ENCODE measurements at regions not wholly inside any gene's neighbourhood (a gene's known extent, or its start where the extent isn't known, plus 50 kb on each side); places are given as distances from the start of the nearest gene placed in this dataset.
"Not testable (repeated sequence)": the region's sequence is repeated elsewhere in the genome, so short reads cannot be mapped to it uniquely, and the experiment has no call there.

- no peak for DNase-seq (ENCODE audit: low spot score)
Observed at GRCh38 chr10:83736008-83736407, 403.3 kb upstream of the GHITM start.

- DNase-seq (ENCODE audit: low spot score): no peak
Observed at GRCh38 chr10:83750604-83751003, 388.7 kb upstream of the GHITM start.

GRCh38 chr10:83753490-83753889 lies 385.8 kb upstream of the GHITM start:
- no peak for DNase-seq (ENCODE audit: low spot score)

- no peak for DNase-seq (ENCODE audit: low spot score)
Observed at GRCh38 chr10:83754857-83755256, 384.5 kb upstream of the GHITM start.

GRCh38 chr10:83760142-83760541 lies 379.2 kb upstream of the GHITM start:
- no peak for DNase-seq (ENCODE audit: low spot score)

- DNase-seq (ENCODE audit: low spot score): peak; percentile 75
Observed at GRCh38 chr10:83764666-83765065, 374.6 kb upstream of the GHITM start.

GRCh38 chr10:83765731-83766130 lies 373.6 kb upstream of the GHITM start:
- DNase-seq (ENCODE audit: low spot score): no peak

- peak; percentile 35 for DNase-seq (ENCODE audit: low spot score)
Observed at GRCh38 chr10:83769281-83769820, 370.0 kb upstream of the GHITM start.

GRCh38 chr10:83786701-83787100 lies 352.6 kb upstream of the GHITM start:
- DNase-seq (ENCODE audit: low spot score): not testable (repeated sequence)

- DNase-seq (ENCODE audit: low spot score): no peak
Observed at GRCh38 chr10:83801983-83802382, 337.3 kb upstream of the GHITM start.

- no peak for DNase-seq (ENCODE audit: low spot score)
Observed at GRCh38 chr10:83806717-83807116, 332.6 kb upstream of the GHITM start.

GRCh38 chr10:83809001-83809400 lies 330.3 kb upstream of the GHITM start:
- no peak for DNase-seq (ENCODE audit: low spot score)

GRCh38 chr10:83816942-83817341 lies 322.4 kb upstream of the GHITM start:
- DNase-seq (ENCODE audit: low spot score): no peak

GRCh38 chr10:83817797-83818196 lies 321.5 kb upstream of the GHITM start:
- DNase-seq (ENCODE audit: low spot score): no peak

- no peak for DNase-seq (ENCODE audit: low spot score)
Observed at GRCh38 chr10:83819609-83820008, 319.7 kb upstream of the GHITM start.

- no peak for DNase-seq (ENCODE audit: low spot score)
Observed at GRCh38 chr10:83820033-83820432, 319.3 kb upstream of the GHITM start.

GRCh38 chr10:83824099-83824498 lies 315.2 kb upstream of the GHITM start:
- DNase-seq (ENCODE audit: low spot score): no peak

GRCh38 chr10:83834096-83834495 lies 305.2 kb upstream of the GHITM start:
- no peak for DNase-seq (ENCODE audit: low spot score)

- DNase-seq (ENCODE audit: low spot score): no peak
Observed at GRCh38 chr10:83835945-83836745, 303.2 kb upstream of the GHITM start.

GRCh38 chr10:83848677-83849076 lies 290.6 kb upstream of the GHITM start:
- DNase-seq (ENCODE audit: low spot score): no peak

GRCh38 chr10:83849150-83849549 lies 290.2 kb upstream of the GHITM start:
- DNase-seq (ENCODE audit: low spot score): no peak

GRCh38 chr10:83852146-83852545 lies 287.2 kb upstream of the GHITM start:
- no peak for DNase-seq (ENCODE audit: low spot score)

GRCh38 chr10:83862723-83863122 lies 276.6 kb upstream of the GHITM start:
- no peak for DNase-seq (ENCODE audit: low spot score)

All from umbilical cord (tissue), 1 donor.